GM13977 (cell line): ENCODE measurements at regions not wholly inside any gene's neighbourhood (a gene's known extent, or its start where the extent isn't known, plus 50 kb on each side); places are given as distances from the start of the nearest gene placed in this dataset.

Source experiments
- DNase-seq: peaks from one replicate; pipeline ENCODE4 v3.0.0; 2012; ENCODE audit warnings: low spot score
- in situ Hi-C: fragments of 300-500 bp; cut with MboI; formaldehyde crosslinking; loops from one replicate; pipeline ENCODE4 v1.12.0; 2022; ENCODE audit warnings: low sequenced_read_pairs, low pct_unique_long_range_greater_than_20kb, mixed read lengths, inconsistent platforms; ENCODE audit not compliant: unreplicated experiment
- TF ChIP-seq, protein P1 (sequence below): IDR thresholded peaks from 2 replicates; pipeline ENCODE4 v1.5.1; 2012; ENCODE audit warnings: mild to moderate bottlenecking, control low read depth; ENCODE audit not compliant: insufficient read depth; ENCODE audit errors: extremely low read depth, missing control alignments

DNA sequence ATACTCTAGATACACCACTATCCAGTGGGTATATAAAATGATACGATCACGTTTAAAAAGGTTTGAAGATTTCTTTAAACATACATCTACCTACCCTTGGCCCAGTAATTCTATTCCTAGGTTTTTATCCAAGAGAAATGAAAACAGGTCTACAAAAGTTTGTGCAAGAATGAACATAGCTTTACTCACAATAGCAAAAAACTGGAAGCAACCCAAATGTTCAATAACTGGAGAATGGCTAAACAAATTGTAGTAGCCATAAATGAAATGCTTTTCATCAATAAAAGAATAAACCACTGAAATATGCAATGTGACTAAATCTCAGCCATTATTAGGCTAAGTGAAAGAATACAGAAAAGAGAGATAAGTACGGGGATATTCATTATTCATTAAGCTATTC is 438.9 kb downstream of the ARHGEF28 start:
- DNase-seq: no peak
- TF ChIP-seq, protein P1, sequence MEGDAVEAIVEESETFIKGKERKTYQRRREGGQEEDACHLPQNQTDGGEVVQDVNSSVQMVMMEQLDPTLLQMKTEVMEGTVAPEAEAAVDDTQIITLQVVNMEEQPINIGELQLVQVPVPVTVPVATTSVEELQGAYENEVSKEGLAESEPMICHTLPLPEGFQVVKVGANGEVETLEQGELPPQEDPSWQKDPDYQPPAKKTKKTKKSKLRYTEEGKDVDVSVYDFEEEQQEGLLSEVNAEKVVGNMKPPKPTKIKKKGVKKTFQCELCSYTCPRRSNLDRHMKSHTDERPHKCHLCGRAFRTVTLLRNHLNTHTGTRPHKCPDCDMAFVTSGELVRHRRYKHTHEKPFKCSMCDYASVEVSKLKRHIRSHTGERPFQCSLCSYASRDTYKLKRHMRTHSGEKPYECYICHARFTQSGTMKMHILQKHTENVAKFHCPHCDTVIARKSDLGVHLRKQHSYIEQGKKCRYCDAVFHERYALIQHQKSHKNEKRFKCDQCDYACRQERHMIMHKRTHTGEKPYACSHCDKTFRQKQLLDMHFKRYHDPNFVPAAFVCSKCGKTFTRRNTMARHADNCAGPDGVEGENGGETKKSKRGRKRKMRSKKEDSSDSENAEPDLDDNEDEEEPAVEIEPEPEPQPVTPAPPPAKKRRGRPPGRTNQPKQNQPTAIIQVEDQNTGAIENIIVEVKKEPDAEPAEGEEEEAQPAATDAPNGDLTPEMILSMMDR: no peak
- in situ Hi-C loops: no loop called here

DNA sequence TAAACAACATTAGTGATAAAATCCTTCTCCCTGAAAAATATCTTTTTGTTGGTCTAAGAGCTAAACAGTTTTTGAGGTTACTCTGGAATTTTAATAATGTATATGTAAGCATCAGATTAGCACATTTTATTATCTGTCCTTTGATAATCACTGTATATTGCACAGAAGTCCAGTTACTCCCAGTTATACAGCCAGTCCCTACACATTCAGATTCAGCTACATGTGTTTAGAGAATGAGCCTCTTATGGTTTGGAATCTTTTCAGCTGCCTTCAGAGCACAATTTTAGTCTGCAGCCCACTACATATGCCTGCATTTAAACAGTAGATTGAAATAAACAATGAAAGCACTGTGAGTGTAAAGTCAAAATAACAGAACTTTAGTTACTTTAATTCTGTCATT is 438.2 kb downstream of the ARHGEF28 start:
- no peak for DNase-seq
- in situ Hi-C loops: no loop called here
- TF ChIP-seq, protein P1: no peak

DNA sequence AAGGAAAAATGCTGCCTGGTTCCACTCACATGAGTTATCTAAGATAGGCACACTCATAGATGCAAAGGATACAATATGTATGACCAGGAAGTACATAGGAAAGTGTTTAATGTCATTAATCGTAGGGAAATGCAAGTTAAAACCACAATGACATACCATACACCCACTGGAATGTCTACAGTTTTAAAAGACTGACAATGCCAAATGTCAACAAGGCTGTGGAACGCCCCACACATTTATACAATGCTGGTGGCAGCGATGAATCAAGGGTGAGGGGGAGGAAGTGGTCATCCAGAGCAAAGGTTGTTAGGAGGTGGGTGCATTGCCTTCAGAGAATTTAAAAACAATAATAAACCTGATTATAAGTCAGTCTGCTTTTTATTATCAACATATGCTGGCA is 437.8 kb downstream of the ARHGEF28 start:
- TF ChIP-seq, protein P1: no peak
- DNase-seq: no peak
- in situ Hi-C loops: no loop called here

DNA sequence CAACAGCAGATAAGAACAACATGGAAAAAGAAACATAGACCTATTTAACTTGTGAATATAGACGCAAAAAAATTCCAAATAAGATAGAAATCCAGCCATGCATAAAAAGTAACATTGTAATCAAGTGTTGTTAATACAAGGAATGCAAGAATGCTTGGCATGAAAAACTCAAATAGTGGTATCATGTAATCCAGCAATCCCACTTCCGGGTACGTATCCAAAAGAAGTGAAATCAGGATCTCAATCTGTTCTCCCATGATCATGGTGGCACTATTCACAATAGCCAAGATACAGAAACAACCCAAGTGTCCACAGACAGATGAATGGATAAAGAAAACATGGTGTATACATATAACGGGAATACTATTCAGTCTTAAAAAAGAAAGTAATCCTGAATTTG is 437.4 kb downstream of the ARHGEF28 start:
- TF ChIP-seq, protein P1: no peak
- in situ Hi-C loops: no loop called here
- no peak for DNase-seq

DNA sequence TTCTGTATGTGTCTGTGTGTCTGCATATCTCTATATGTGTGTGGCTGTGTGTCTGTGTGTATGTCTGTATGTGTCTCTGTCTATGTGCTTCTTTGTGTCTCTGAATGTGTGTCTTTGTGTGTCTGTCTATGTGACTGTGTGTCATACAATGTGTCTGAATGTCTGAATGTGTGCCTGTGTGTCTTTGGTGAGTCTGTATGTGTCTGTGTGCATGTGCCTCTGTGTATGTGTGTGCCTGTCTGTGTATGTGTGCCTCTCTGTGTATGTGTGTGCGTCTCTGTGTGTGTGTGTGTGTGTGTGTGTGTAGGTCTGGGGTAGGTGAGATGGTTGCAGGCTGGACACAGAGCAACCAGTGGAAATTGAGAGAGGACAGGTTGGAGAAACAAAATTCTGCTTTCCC is 435.3 kb downstream of the ARHGEF28 start:
- in situ Hi-C loops: no loop called here
- TF ChIP-seq, protein P1: no peak
- DNase-seq: no peak

DNA sequence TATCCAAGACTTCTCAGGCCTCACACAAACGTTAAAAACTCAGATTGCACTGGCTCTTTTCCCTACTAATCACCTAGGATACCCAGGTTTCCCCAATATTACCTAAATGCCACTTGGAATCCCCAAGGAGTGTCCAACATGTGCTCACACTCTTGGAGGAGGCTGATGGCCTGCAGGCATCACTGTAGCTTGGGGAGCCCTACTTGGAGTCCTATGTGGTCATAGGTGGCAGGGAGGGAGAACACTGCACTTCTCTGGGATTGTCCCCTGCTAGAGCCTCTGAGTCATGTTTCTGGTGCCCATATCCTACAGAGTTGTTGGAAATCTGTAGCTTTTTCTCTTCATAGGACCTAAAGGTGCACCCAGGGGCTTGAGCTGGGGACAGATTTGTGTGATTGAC is 433.7 kb downstream of the ARHGEF28 start:
- TF ChIP-seq, protein P1: no peak
- no peak for DNase-seq
- in situ Hi-C loops: no loop called here

DNA sequence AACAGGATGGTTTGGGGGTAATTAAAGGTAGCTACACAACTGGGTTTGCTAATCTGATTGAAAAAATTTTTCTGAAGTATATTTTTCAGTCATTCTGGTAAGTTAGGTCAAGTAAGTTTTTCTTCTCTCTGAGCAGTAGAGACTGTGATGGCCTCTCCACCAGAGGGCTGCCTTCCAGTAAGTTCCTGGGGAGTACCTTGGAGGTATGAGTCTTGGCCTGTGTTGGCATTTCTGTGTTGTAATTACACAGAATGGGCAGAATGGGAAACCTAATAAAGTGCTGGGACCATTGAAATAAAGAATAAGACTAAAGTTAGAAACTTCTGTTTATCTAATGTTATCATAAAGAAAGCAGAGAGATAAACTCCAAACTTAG is 430.8 kb downstream of the ARHGEF28 start:
- no peak for DNase-seq
- in situ Hi-C loops: no loop called here
- TF ChIP-seq, protein P1: peak; percentile 30
